Transverse colon (tissue), 4 donors: ENCODE measurements at regions not wholly inside any gene's neighbourhood (a gene's known extent, or its start where the extent isn't known, plus 50 kb on each side); places are given as distances from the start of the nearest gene placed in this dataset.

ENCODE experiments used
- DNase-seq: peaks from one replicate; pipeline ENCODE4 v3.0.0-alpha.2; 2019
- H3K27ac ChIP-seq, 4 donors: fragments of 200-600 bp; sonication (generic); 2 replicates each; pipeline ENCODE4 v1.5.1; 2016 to 2018; ENCODE audit warnings: inconsistent platforms in 4 of 4
- H3K27me3 ChIP-seq: fragments of 200-600 bp; sonication (generic); 2 replicates; pipeline ENCODE4 v1.5.1; 2017; ENCODE audit warnings: inconsistent platforms
- H3K36me3 ChIP-seq, 4 donors: fragments of 200-600 bp; sonication (generic); 2 replicates each; pipeline ENCODE4 v1.5.1; 2017 to 2019; ENCODE audit warnings: inconsistent platforms in 4 of 4
- H3K4me1 ChIP-seq, 4 donors: fragments of 200-600 bp; sonication (generic); 2 replicates each; pipeline ENCODE4 v1.5.1; 2017 to 2020; ENCODE audit warnings: inconsistent platforms in 4 of 4
- H3K4me3 ChIP-seq, 4 donors: fragments of 200-600 bp; sonication (generic); 1 replicate in 1 of 4; 2 replicates in 3 of 4; pipeline versions ENCODE4 v1.5.1 to v1.6.1; 2017 to 2019; ENCODE audit warnings: inconsistent platforms in 4 of 4
- H3K9me3 ChIP-seq, 2 donors: fragments of 200-600 bp; sonication (generic); 2 replicates each; pipeline ENCODE4 v1.5.1; 2017 to 2019; ENCODE audit warnings: inconsistent platforms in 2 of 2
- CTCF ChIP-seq, 5 experiments: fragments of 200-600 bp in 3 of 5; fragments of 450-650 bp in 2 of 5; sonication (generic) in 3 of 5; IDR thresholded peaks; 1 replicate in 2 of 5; 2 replicates in 3 of 5; pipeline ENCODE4 v1.5.1; 2016 to 2017; ENCODE audit warnings: antibody characterized with exemption in 5 of 5, inconsistent platforms in 3 of 5, mild to moderate bottlenecking in 2 of 5, moderate library complexity in 1 of 5
- EP300 ChIP-seq: sonication (generic); formaldehyde crosslinking; IDR thresholded peaks from one replicate; pipeline ENCODE4 v1.6.1; 2017; ENCODE audit warnings: antibody characterized with exemption, low read depth
- POLR2A ChIP-seq: fragments of 450-650 bp; IDR thresholded peaks from one replicate; pipeline ENCODE4 v1.6.1; 2016; ENCODE audit warnings: antibody characterized with exemption, mild to moderate bottlenecking, moderate library complexity
- POLR2AphosphoS5 ChIP-seq, 3 donors: sonication (generic); formaldehyde crosslinking; IDR thresholded peaks; one replicate each; pipeline ENCODE4 v1.6.1; 2016; ENCODE audit warnings: antibody characterized with exemption in 3 of 3
- WGBS, 2 donors: methylation state at CpG; one replicate each; pipeline ENCODE4 v1.1.5; 2018; ENCODE audit warnings: low coverage in 1 of 2; 5-methylcytosine and 5-hydroxymethylcytosine counted together
- in situ Hi-C, 4 donors: fragments of 200-750 bp; cut with MboI; loops; one replicate each; pipeline versions ENCODE4 v1.15.0 to v1.15.1; 2017; ENCODE audit warnings: low sequenced_read_pairs in 3 of 4, low pct_ligation_motif_present in 1 of 4, low pct_unique_long_range_greater_than_20kb in 1 of 4
- intact Hi-C: fragments of 100-400 bp; cut with DNase I; formaldehyde crosslinking; loops from one replicate; pipeline ENCODE4 v1.15.1; 2023; ENCODE audit warnings: low total_unique reads

- in situ Hi-C loops (no loop called here), intact Hi-C loops (no loop called here)
- DNase-seq = no peak
- TF ChIP-seq POLR2AphosphoS5 (IDR thresholded peaks at IDR 0.05) = no peak
- TF ChIP-seq POLR2A = no peak
- TF ChIP-seq CTCF (IDR thresholded peaks at IDR 0.05) = no peak
- TF ChIP-seq EP300 = no peak
- no peaks in the 10 kb centered on the region for H3K4me1 ChIP-seq
- 86 to 92% methylated on average over 1 to 5 of the region's 5 CpGs for WGBS, 2 donors
- no peaks in the 10 kb centered on the region for H3K27me3 ChIP-seq
- no peak overlapping the region for H3K4me3 ChIP-seq
- no peaks in the 10 kb centered on the region for H3K36me3 ChIP-seq
- H3K27ac ChIP-seq = no peak overlapping the region
- H3K9me3 ChIP-seq = no peaks in the 10 kb centered on the region
Measured at GRCh38 chr10:5274795-5275194, 78.2 kb downstream of the AKR1C4 start.

GRCh38 chr10:5281356-5281755 is 83.4 kb upstream of the UCN3 start:
- H3K4me1 ChIP-seq = peaks cover 0 to 5% (median 0%) of the 10 kb centered on the region in 4 donors

GRCh38 chr10:5282137-5282536 is 82.6 kb upstream of the UCN3 start:
- no peak for DNase-seq
- Histone ChIP-seq H3K9me3 (no peaks in the 10 kb centered on the region), H3K27ac (no peak overlapping the region), H3K4me3 (no peak overlapping the region), H3K27me3 (no peaks in the 10 kb centered on the region), H3K4me1 (peaks cover 0 to 5% (median 0%) of the 10 kb centered on the region in 4 donors), H3K36me3 (no peaks in the 10 kb centered on the region)
- in situ Hi-C loops (loop anchor here in 2 of 4 donors (5.0 to 10.0 kb wide), 2 partner anchors 435 to 437 kb away; no protein-coding TSS in a partner anchor), intact Hi-C loops (loop anchor here (2.0 kb wide), 1 partner anchor 431 kb away; no protein-coding TSS in a partner anchor)
- TF ChIP-seq POLR2A = no peak
- TF ChIP-seq POLR2AphosphoS5 (IDR thresholded peaks at IDR 0.05) = no peak
- no peak for TF ChIP-seq EP300
- TF ChIP-seq CTCF (IDR thresholded peaks at IDR 0.05) = no peak
- 75 to 86% methylated on average over 2 of the region's 2 CpGs for WGBS, 2 donors

More at GRCh38 chr10:5281356-5281755, 83.4 kb upstream of the UCN3 start:
- DNase-seq = no peak
- Histone ChIP-seq H3K36me3 (no peaks in the 10 kb centered on the region), H3K9me3 (no peaks in the 10 kb centered on the region), H3K27me3 (no peaks in the 10 kb centered on the region), H3K27ac (no peak overlapping the region), H3K4me3 (no peak overlapping the region)
- intact Hi-C loops = no loop called here
- in situ Hi-C loops = loop anchor here in 2 of 4 donors (5.0 to 10.0 kb wide), 2 partner anchors 434 to 437 kb away; no protein-coding TSS in a partner anchor
- TF ChIP-seq EP300 (no peak), POLR2A (no peak), CTCF (IDR thresholded peaks at IDR 0.05) (no peak), POLR2AphosphoS5 (IDR thresholded peaks at IDR 0.05) (no peak)
- WGBS, 2 donors = 52 to 62% methylated on average over 2 of the region's 2 CpGs

- 13 to 36% methylated on average over 4 to 14 of the region's 14 CpGs for WGBS, 2 donors
- DNase-seq = peak; percentile 76
- no peak overlapping the region for H3K4me3 ChIP-seq
- no peak overlapping the region for H3K27ac ChIP-seq
- no peaks in the 10 kb centered on the region for H3K27me3 ChIP-seq
- H3K36me3 ChIP-seq = no peaks in the 10 kb centered on the region
- H3K9me3 ChIP-seq = no peaks in the 10 kb centered on the region
- TF ChIP-seq EP300 = no peak
- no peak for TF ChIP-seq POLR2A
- no peak for TF ChIP-seq POLR2AphosphoS5 (IDR thresholded peaks at IDR 0.05)
- peak; percentile 61 to 85 (median 63) for TF ChIP-seq CTCF (IDR thresholded peaks at IDR 0.05)
- peaks cover 0 to 5% (median 0%) of the 10 kb centered on the region in 4 donors for H3K4me1 ChIP-seq
- in situ Hi-C loops = loop anchor here in 2 of 4 donors (5.0 to 10.0 kb wide), 2 partner anchors 436 to 439 kb away; no protein-coding TSS in a partner anchor
- intact Hi-C loops = loop anchor here (2.0 kb wide), 1 partner anchor 433 kb away; no protein-coding TSS in a partner anchor
Measured at GRCh38 chr10:5283305-5284158, 81.2 kb upstream of the UCN3 start.
